Heart left ventricle (tissue), 13 donors: ENCODE measurements at regions not wholly inside any gene's neighbourhood (a gene's known extent, or its start where the extent isn't known, plus 50 kb on each side); places are given as distances from the start of the nearest gene placed in this dataset.
"Not testable (repeated sequence)": the region's sequence is repeated elsewhere in the genome, so short reads cannot be mapped to it uniquely, and the experiment has no call there.

Experiments used
- POLR2A ChIP-seq, 2 donors: fragments of 450-650 bp; IDR thresholded peaks; one replicate each; pipeline ENCODE4 v1.6.1; 2017; ENCODE audit warnings: antibody characterized with exemption in 2 of 2, mild to moderate bottlenecking in 2 of 2, moderate library complexity in 2 of 2
- TF ChIP-seq, protein P1 (sequence below), 12 donors: fragments of 200-600 bp; sonication (generic) in 4 of 12; IDR thresholded peaks; one replicate each; pipeline versions ENCODE4 v1.5.0 to v1.8.0; 2018 to 2022; ENCODE audit warnings: antibody characterized with exemption in 12 of 12, mild to moderate bottlenecking in 5 of 12
- donor health status: ischemic (EF 13 %, LVEDD 7.1; RV severe dilation, severe dysfunction).
- donor health status: DM: no; HTN: yes; CAD: no.
- donor health status: DM: no; HTN: no; CAD: no.
- donor health status: ischemic (EF 25% LVEDD 6.9; RV normal size, moderate dysfunction).
- donor health status: ischemic (EF 25% LVEDD 5.7; RV mildly dilated, moderate dysfunction).
- donor health status: ischemic (EF 35%, LVEDD 5.7; RV mildly dilated, moderate dysfunction).
- donor health status: nonischemic (EF 11% LVEDD 7.7; RV severe dilation, severe dysfunction).
- donor health status: DM: yes; HTN: yes; CAD: no.
- donor health status: PGD.
- donor health status: ischemic (EF 29% LVEDD 5.4; RV normal size, mild dysfunction).
- donor health status: nonischemic (EF 23%, LVEDD 6.1; RV moderate dilation, normal function).

DNA sequence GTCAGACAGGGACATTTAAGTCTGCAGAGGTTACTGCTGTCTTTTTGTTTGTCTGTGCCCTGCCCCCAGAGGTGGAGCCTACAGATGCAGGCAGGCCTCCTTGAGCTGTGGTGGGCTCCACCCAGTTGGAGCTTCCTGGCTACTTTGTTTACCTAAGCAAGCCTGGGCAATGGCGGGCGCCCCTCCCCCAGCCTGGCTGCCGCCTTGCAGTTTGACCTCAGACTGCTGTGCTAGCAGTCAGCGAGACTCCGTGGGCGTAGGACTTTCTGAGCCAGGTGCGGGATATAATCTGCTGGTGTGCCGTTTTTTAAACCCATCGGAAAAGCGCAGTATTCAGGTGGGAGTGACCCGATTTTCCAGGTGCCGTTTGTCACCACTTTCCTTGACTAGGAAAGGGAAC is 690.4 kb upstream of the CNTN5 start:
- TF ChIP-seq, protein P1, sequence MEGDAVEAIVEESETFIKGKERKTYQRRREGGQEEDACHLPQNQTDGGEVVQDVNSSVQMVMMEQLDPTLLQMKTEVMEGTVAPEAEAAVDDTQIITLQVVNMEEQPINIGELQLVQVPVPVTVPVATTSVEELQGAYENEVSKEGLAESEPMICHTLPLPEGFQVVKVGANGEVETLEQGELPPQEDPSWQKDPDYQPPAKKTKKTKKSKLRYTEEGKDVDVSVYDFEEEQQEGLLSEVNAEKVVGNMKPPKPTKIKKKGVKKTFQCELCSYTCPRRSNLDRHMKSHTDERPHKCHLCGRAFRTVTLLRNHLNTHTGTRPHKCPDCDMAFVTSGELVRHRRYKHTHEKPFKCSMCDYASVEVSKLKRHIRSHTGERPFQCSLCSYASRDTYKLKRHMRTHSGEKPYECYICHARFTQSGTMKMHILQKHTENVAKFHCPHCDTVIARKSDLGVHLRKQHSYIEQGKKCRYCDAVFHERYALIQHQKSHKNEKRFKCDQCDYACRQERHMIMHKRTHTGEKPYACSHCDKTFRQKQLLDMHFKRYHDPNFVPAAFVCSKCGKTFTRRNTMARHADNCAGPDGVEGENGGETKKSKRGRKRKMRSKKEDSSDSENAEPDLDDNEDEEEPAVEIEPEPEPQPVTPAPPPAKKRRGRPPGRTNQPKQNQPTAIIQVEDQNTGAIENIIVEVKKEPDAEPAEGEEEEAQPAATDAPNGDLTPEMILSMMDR (IDR thresholded peaks at IDR 0.05) = not testable (repeated sequence)
- not testable (repeated sequence) for TF ChIP-seq POLR2A (IDR thresholded peaks at IDR 0.05)
